ENCODE measurements at regions not wholly inside any gene's neighbourhood (a gene's known extent, or its start where the extent isn't known, plus 50 kb on each side); places are given as distances from the start of the nearest gene placed in this dataset.

- DNase-seq (ENCODE audit: low read depth in 1 of 2, low spot score in 1 of 2) = no peak
- Histone ChIP-seq H3K27me3 (ENCODE audit: insufficient read depth, poor library complexity, severe bottlenecking) (no peaks in the 10 kb centered on the region), H3K4me3 (replicated peaks; ENCODE audit: insufficient read depth, low read length) (no peak overlapping the region), H3K27ac (replicated peaks) (no peak overlapping the region)
- no peak for TF ChIP-seq GABPA (IDR thresholded peaks at IDR 0.05; ENCODE audit: low read depth)
- no peak for TF ChIP-seq POLR2AphosphoS5 (IDR thresholded peaks at IDR 0.05; ENCODE audit: low read depth)
- no peak for TF ChIP-seq SPI1 (IDR thresholded peaks at IDR 0.05; ENCODE audit: borderline replicate concordance, low read depth)
- TF ChIP-seq, protein P1, sequence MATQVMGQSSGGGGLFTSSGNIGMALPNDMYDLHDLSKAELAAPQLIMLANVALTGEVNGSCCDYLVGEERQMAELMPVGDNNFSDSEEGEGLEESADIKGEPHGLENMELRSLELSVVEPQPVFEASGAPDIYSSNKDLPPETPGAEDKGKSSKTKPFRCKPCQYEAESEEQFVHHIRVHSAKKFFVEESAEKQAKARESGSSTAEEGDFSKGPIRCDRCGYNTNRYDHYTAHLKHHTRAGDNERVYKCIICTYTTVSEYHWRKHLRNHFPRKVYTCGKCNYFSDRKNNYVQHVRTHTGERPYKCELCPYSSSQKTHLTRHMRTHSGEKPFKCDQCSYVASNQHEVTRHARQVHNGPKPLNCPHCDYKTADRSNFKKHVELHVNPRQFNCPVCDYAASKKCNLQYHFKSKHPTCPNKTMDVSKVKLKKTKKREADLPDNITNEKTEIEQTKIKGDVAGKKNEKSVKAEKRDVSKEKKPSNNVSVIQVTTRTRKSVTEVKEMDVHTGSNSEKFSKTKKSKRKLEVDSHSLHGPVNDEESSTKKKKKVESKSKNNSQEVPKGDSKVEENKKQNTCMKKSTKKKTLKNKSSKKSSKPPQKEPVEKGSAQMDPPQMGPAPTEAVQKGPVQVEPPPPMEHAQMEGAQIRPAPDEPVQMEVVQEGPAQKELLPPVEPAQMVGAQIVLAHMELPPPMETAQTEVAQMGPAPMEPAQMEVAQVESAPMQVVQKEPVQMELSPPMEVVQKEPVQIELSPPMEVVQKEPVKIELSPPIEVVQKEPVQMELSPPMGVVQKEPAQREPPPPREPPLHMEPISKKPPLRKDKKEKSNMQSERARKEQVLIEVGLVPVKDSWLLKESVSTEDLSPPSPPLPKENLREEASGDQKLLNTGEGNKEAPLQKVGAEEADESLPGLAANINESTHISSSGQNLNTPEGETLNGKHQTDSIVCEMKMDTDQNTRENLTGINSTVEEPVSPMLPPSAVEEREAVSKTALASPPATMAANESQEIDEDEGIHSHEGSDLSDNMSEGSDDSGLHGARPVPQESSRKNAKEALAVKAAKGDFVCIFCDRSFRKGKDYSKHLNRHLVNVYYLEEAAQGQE (IDR thresholded peaks at IDR 0.05; ENCODE audit: insufficient replicate concordance, low read depth) = no peak
- TF ChIP-seq, protein P2, sequence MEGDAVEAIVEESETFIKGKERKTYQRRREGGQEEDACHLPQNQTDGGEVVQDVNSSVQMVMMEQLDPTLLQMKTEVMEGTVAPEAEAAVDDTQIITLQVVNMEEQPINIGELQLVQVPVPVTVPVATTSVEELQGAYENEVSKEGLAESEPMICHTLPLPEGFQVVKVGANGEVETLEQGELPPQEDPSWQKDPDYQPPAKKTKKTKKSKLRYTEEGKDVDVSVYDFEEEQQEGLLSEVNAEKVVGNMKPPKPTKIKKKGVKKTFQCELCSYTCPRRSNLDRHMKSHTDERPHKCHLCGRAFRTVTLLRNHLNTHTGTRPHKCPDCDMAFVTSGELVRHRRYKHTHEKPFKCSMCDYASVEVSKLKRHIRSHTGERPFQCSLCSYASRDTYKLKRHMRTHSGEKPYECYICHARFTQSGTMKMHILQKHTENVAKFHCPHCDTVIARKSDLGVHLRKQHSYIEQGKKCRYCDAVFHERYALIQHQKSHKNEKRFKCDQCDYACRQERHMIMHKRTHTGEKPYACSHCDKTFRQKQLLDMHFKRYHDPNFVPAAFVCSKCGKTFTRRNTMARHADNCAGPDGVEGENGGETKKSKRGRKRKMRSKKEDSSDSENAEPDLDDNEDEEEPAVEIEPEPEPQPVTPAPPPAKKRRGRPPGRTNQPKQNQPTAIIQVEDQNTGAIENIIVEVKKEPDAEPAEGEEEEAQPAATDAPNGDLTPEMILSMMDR (IDR thresholded peaks at IDR 0.05; ENCODE audit: insufficient read depth, low read length) = no peak
Observed at GRCh38 chr6:14322841-14323240, 205.3 kb downstream of the CD83 start.

DNA sequence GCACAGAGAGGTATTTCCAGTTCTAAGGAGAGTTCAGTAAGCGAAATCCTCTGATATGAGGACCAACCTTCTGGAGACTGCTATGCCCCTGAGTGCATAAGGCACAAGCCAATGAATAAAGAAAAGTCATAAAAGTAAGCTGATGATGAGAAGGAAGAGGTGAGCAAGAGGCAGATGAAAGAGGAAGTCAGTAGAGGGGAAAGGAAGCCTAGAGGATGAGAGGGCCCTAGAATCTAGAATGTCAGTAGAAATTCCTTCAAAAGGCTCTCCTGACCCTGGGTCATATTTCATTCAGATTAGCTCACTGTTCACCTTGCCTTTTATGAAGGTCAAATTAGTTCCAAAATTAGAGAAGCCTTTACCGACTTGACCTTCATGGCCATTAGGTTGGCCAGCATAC, 209.2 kb downstream of the CD83 start:
- Histone ChIP-seq H3K27me3 (ENCODE audit: insufficient read depth, poor library complexity, severe bottlenecking) (no peaks in the 10 kb centered on the region), H3K4me3 (replicated peaks; ENCODE audit: insufficient read depth, low read length) (no peak overlapping the region), H3K27ac (replicated peaks) (no peak overlapping the region)
- DNase-seq (ENCODE audit: low read depth in 1 of 2, low spot score in 1 of 2) = no peak
- peak; percentile 93 for TF ChIP-seq SPI1 (IDR thresholded peaks at IDR 0.05; ENCODE audit: borderline replicate concordance, low read depth)
- TF ChIP-seq, protein P1 (IDR thresholded peaks at IDR 0.05; ENCODE audit: insufficient replicate concordance, low read depth) = no peak

- DNase-seq (ENCODE audit: low read depth in 1 of 2, low spot score in 1 of 2) = peak in 1 of 2 experiments; percentile 28
- Histone ChIP-seq H3K4me3 (replicated peaks; ENCODE audit: insufficient read depth, low read length) (no peak overlapping the region), H3K27ac (replicated peaks) (no peak overlapping the region), H3K27me3 (ENCODE audit: insufficient read depth, poor library complexity, severe bottlenecking) (no peaks in the 10 kb centered on the region)
- TF ChIP-seq POLR2AphosphoS5 (IDR thresholded peaks at IDR 0.05; ENCODE audit: low read depth) (no peak), GABPA (IDR thresholded peaks at IDR 0.05; ENCODE audit: low read depth) (no peak), SPI1 (IDR thresholded peaks at IDR 0.05; ENCODE audit: borderline replicate concordance, low read depth) (no peak)
- TF ChIP-seq, protein P2 (IDR thresholded peaks at IDR 0.05; ENCODE audit: insufficient read depth, low read length) = no peak
- TF ChIP-seq, protein P1 (IDR thresholded peaks at IDR 0.05; ENCODE audit: insufficient replicate concordance, low read depth) = no peak
Observed at GRCh38 chr6:14328163-14328562, 210.6 kb downstream of the CD83 start.

Measured in HL-60 (cell line).